Coronary artery (tissue), 2 donors: ENCODE measurements at regions not wholly inside any gene's neighbourhood (a gene's known extent, or its start where the extent isn't known, plus 50 kb on each side); places are given as distances from the start of the nearest gene placed in this dataset.

ENCODE experiments used
- DNase-seq: peaks from one replicate; pipeline ENCODE4 v3.0.0-alpha.2; 2017; ENCODE audit warnings: low spot score
- H3K27ac ChIP-seq, 2 donors: fragments of 200-600 bp; sonication (generic); one replicate each; pipeline ENCODE4 v1.5.1; 2016 to 2019
- H3K4me3 ChIP-seq: fragments of 200-600 bp; sonication (generic); 2 replicates; pipeline ENCODE4 v1.5.1; 2016; ENCODE audit warnings: mild to moderate bottlenecking, moderate library complexity
- TF ChIP-seq, protein P1 (sequence below): fragments of 200-600 bp; sonication (generic); IDR thresholded peaks from one replicate; pipeline ENCODE4 v1.5.1; 2019; ENCODE audit warnings: antibody characterized with exemption

DNA sequence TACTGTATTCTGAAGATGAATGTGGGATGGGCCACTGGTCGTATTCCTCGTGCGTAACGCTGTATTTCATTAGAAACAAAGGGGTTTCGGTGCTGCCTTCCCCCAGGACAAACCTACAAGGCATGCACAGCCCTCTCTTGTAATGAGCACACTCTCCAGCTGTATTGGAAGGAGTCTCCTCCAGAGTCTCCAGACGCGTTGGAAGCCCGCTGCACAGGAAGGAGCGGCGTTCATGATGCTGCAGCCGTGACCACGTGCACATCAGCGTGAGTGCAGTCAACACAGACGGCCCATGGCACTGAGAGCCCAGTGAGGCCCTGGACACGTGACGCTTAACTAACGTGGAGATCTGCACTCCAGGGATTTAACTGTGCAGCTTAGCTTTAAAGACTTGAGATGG lies 209.0 kb upstream of the IRX1 start:
- no peak overlapping the region for H3K27ac ChIP-seq
- no peak for DNase-seq
- H3K4me3 ChIP-seq: no peak overlapping the region
- TF ChIP-seq, protein P1, sequence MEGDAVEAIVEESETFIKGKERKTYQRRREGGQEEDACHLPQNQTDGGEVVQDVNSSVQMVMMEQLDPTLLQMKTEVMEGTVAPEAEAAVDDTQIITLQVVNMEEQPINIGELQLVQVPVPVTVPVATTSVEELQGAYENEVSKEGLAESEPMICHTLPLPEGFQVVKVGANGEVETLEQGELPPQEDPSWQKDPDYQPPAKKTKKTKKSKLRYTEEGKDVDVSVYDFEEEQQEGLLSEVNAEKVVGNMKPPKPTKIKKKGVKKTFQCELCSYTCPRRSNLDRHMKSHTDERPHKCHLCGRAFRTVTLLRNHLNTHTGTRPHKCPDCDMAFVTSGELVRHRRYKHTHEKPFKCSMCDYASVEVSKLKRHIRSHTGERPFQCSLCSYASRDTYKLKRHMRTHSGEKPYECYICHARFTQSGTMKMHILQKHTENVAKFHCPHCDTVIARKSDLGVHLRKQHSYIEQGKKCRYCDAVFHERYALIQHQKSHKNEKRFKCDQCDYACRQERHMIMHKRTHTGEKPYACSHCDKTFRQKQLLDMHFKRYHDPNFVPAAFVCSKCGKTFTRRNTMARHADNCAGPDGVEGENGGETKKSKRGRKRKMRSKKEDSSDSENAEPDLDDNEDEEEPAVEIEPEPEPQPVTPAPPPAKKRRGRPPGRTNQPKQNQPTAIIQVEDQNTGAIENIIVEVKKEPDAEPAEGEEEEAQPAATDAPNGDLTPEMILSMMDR: no peak

DNA sequence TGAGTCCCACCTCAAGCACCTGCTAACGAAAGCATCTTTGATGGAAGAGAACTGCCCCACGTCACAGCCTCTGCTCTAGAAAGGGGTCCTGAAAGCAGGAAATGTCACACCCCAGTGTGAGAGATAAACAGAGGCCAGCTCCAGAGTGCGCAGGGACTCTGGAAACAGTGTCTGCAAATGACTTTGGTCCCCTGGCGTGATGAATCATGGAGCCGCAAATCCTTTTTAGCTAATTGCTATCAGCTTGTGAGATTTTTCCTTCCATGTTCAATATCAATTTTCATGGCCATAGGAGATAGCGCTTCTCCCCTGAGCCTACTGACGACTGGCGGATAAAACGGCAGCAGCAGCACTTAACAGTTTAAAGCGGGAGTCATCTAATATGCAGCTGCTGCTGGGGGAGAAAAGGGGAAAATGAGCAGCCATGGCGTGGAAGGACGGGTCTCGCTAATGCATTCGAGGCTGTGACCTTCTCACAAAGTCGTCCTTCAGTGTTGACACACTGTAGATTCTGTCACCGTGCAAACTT lies 209.6 kb upstream of the IRX1 start:
- H3K4me3 ChIP-seq: no peak overlapping the region
- TF ChIP-seq, protein P1: no peak
- no peak for DNase-seq
- H3K27ac ChIP-seq: no peak overlapping the region

DNA sequence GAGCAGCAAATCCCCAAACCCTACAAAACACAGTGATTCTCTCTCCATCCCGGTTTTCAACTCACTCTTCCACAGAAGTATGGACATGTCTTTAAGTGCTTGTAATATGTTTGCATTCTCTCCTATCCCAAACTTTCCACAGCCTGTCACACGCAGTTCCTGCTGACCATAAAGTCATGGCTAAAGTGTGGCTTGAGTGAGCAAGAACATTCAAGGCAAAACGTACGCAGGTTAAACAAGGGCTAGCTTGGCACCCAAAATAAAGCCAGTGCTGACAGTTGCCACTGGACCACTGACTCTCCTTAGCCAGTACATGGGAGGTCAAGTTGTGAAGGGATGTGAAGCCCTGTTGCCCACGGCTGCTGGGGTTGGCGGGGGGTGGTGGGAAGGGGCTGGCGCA lies 211.1 kb upstream of the IRX1 start:
- no peak overlapping the region for H3K4me3 ChIP-seq
- TF ChIP-seq, protein P1: no peak
- peak; percentile 46 for DNase-seq
- no peak overlapping the region for H3K27ac ChIP-seq

DNA sequence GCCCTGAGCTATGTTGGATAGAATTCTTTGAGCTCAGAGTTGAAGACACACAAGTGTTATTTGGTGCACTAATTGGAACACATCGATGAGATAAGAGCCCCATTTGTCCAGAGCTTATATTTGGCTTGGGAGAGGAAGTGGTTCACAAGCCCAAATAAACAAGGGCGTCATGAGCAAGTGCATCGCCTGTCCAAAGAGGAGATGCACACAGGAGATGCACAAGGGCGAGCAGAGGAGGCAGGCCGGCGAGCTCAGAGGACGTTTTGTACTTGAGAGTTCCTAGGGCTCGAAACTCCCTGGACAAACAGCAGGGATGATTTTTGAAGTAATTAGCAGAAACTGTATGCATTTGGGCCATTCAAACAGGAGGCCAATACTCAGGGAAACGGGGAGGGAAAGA lies 212.8 kb upstream of the IRX1 start:
- peak; percentile 35 for DNase-seq
- TF ChIP-seq, protein P1: no peak
- no peak overlapping the region for H3K4me3 ChIP-seq
- no peak overlapping the region for H3K27ac ChIP-seq

DNA sequence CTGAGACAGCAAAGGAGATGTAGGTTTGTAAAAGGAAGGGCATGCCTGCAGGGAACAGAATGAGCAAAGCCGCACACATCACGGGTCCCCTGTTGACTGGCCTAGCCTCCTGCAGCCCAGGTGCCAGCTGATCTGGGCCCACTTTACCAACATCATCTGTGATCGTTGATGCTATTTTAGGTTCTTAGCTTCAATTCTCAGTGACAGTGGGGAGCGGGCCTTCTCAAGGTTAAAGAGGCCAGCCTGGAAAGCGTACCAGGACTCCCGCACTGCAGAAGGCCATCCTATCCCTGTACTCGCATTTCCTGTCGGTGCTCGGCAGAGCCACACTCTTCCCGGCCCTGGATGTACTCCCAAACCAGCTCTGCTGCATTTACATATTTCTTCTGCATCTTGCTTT lies 213.5 kb upstream of the IRX1 start:
- Histone ChIP-seq H3K4me3 (no peak overlapping the region), H3K27ac (no peak overlapping the region)
- TF ChIP-seq, protein P1: no peak
- peak; percentile 45 for DNase-seq

DNA sequence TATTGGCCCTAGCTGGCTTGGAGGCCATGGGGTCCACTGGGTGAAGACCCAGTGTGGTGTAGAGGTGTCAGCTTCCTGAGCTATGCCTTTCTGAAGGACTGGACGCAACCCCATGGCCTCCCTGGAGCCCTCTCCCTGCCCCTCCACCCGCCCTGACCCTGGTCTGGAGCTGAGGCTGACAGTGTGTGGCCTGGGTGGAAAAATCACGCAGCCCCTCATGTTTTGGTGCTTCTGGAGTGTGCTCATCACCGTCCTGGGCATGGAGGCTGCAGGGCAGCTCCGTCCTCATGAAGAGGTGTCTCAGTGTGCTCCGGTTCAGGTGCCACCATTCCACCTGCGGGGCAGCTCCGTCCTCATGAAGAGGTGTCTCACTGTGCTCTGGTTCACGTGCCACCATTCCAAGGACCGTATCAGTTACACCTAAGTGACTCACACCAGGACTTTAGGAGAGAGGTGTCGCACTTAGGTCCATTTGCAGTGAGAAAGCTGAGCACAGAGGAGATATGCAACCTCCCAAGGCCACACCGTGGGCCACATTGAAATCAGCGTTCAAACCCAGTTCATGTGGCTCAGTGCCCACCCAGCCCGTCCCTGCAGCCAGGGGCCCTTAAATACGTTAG lies 214.3 kb upstream of the IRX1 start:
- TF ChIP-seq, protein P1: no peak
- Histone ChIP-seq H3K27ac (no peak overlapping the region), H3K4me3 (no peak overlapping the region)
- peak; percentile 60 for DNase-seq

DNA sequence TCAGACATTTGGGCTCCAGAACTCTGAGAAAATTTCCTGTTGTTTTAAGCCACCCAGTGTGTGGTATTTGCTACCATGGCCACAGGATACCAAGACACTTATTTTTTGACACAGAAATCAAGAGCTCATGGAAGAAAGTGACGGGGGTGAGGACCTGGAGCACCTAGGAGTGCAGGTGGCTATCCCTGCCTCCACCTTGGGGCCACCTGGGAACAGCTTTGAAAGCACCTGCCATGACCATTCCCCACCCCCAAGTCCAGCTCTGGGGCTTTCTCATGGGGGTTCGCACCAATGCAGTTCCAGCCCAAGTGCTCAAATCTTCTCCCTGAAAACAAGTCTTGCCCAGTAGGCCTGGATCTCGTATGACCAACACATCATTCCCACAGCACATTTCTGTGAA lies 214.9 kb upstream of the IRX1 start:
- no peak overlapping the region for H3K4me3 ChIP-seq
- peak; percentile 53 for DNase-seq
- H3K27ac ChIP-seq: no peak overlapping the region
- TF ChIP-seq, protein P1: no peak
